ENCODE measurements at regions not wholly inside any gene's neighbourhood (a gene's known extent, or its start where the extent isn't known, plus 50 kb on each side); places are given as distances from the start of the nearest gene placed in this dataset.

DNA sequence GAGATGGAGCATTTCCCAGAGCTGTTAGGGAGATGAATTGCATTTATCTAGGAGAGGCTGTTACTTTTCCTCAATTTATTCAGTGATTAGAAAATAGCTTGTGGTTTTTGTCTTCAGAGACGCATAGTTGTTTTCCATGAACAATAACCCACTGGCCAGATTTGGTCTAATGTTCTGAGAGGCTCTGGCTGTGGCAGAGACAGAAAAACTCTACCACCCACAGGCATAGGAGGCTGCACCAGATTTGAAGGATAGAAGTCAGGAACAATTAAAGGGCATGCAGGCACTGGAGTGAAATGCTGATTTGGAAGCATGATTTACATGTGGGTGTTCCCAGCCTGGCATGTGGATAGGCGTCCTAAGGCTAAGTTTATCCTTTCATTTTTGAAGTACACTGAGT is 143.5 kb downstream of the NFKBIZ start:
- Histone ChIP-seq H3K36me3 (ENCODE audit: control insufficient read depth in 4 of 4, insufficient read depth in 3 of 4, low read depth in 1 of 4, low read length in 3 of 4) (no peaks in the 10 kb centered on the region), H3K4me1 (ENCODE audit: control insufficient read depth in 4 of 4, insufficient read depth in 4 of 4, low read length in 3 of 4) (no peaks in the 10 kb centered on the region), H3K4me3 (ENCODE audit: low read depth in 1 of 3, low read length in 3 of 3) (no peak overlapping the region), H3K27me3 (ENCODE audit: control insufficient read depth in 4 of 4, insufficient read depth in 4 of 4, low read length in 3 of 4) (no peaks in the 10 kb centered on the region), H3K27ac (ENCODE audit: low read depth in 1 of 2, low read length in 2 of 2) (no peak overlapping the region), H3K9ac (ENCODE audit: low read depth in 1 of 2, low read length in 2 of 2) (no peak overlapping the region), H3K9me3 (ENCODE audit: control insufficient read depth in 4 of 4, low read length in 3 of 4) (no peaks in the 10 kb centered on the region)
- no peak for DNase-seq (ENCODE audit: low spot score)
- no peak for TF ChIP-seq MAX (IDR thresholded peaks at IDR 0.05)
- TF ChIP-seq FOXA1 (IDR thresholded peaks at IDR 0.05): no peak
- TF ChIP-seq HNF4G (IDR thresholded peaks at IDR 0.05): no peak
- TF ChIP-seq EGR1 (IDR thresholded peaks at IDR 0.05; ENCODE audit: low read depth in 2 of 2): no peak
- no peak for TF ChIP-seq YY1 (IDR thresholded peaks at IDR 0.05)
- no peak for TF ChIP-seq FOXA2 (IDR thresholded peaks at IDR 0.05)
- TF ChIP-seq TAF1 (conservative IDR thresholded peaks at IDR 0.05): no peak
- TF ChIP-seq ZBTB33 (IDR thresholded peaks at IDR 0.05): no peak
- TF ChIP-seq CTCF (IDR thresholded peaks at IDR 0.05; ENCODE audit: low read depth, low read length, missing input control): no peak
- TF ChIP-seq REST (IDR thresholded peaks at IDR 0.05): no peak
- TF ChIP-seq RXRA (IDR thresholded peaks at IDR 0.05): no peak
- TF ChIP-seq HNF4A (conservative IDR thresholded peaks at IDR 0.05): no peak
- no peak for TF ChIP-seq NR2F2 (IDR thresholded peaks at IDR 0.05)
- TF ChIP-seq GABPA (IDR thresholded peaks at IDR 0.05 in 1 of 2, conservative IDR thresholded peaks at IDR 0.05 in 1 of 2): no peak
- 95% methylated on average over 2 of the region's 2 CpGs for WGBS

DNA sequence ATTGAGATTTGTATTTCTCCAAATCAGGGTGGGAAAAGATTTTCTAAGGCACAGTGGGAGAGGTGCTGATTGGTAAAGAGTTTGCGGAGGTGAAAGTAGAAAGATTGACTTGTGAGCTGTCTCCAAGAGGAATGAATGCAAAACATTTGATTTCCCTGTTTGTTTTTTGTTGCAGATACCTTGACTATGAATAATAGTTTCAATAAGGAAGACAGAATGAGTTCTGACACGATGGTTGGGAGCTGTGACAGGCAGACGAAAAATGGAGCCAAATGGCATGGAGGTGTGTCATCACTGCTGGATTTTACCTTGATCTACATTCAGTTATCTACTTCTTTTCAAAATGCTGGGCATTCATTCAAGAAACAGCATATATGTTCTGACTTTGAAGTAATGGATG is 145.1 kb downstream of the NFKBIZ start:
- no peak overlapping the region for H3K27ac ChIP-seq (ENCODE audit: low read depth in 1 of 2, low read length in 2 of 2)
- no peaks in the 10 kb centered on the region for H3K36me3 ChIP-seq (ENCODE audit: control insufficient read depth in 4 of 4, insufficient read depth in 3 of 4, low read depth in 1 of 4, low read length in 3 of 4)
- DNase-seq (ENCODE audit: low spot score): no peak
- no peak overlapping the region for H3K4me3 ChIP-seq (ENCODE audit: low read depth in 1 of 3, low read length in 3 of 3)
- H3K4me1 ChIP-seq (ENCODE audit: control insufficient read depth in 4 of 4, insufficient read depth in 4 of 4, low read length in 3 of 4): no peaks in the 10 kb centered on the region
- WGBS: 88% methylated on average over 3 of the region's 3 CpGs
- H3K9me3 ChIP-seq (ENCODE audit: control insufficient read depth in 4 of 4, low read length in 3 of 4): no peaks in the 10 kb centered on the region
- no peak overlapping the region for H3K9ac ChIP-seq (ENCODE audit: low read depth in 1 of 2, low read length in 2 of 2)
- H3K27me3 ChIP-seq (ENCODE audit: control insufficient read depth in 4 of 4, insufficient read depth in 4 of 4, low read length in 3 of 4): no peaks in the 10 kb centered on the region
- TF ChIP-seq FOXA1 (IDR thresholded peaks at IDR 0.05) (no peak), NR2F2 (IDR thresholded peaks at IDR 0.05) (no peak), YY1 (IDR thresholded peaks at IDR 0.05) (no peak), HNF4A (conservative IDR thresholded peaks at IDR 0.05) (no peak), MAX (IDR thresholded peaks at IDR 0.05) (no peak), RXRA (IDR thresholded peaks at IDR 0.05) (no peak), CTCF (IDR thresholded peaks at IDR 0.05; ENCODE audit: low read depth, low read length, missing input control) (no peak), HNF4G (IDR thresholded peaks at IDR 0.05) (no peak), JUND (IDR thresholded peaks at IDR 0.05) (no peak), ZBTB33 (IDR thresholded peaks at IDR 0.05) (no peak), EGR1 (IDR thresholded peaks at IDR 0.05; ENCODE audit: low read depth in 2 of 2) (no peak), FOXA2 (IDR thresholded peaks at IDR 0.05) (no peak), SP1 (IDR thresholded peaks at IDR 0.05) (no peak), GABPA (IDR thresholded peaks at IDR 0.05 in 1 of 2, conservative IDR thresholded peaks at IDR 0.05 in 1 of 2) (no peak)
- TF ChIP-seq, protein P1, sequence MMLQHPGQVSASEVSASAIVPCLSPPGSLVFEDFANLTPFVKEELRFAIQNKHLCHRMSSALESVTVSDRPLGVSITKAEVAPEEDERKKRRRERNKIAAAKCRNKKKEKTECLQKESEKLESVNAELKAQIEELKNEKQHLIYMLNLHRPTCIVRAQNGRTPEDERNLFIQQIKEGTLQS (IDR thresholded peaks at IDR 0.05): no peak
